Neural cell (in vitro differentiated cells): ENCODE measurements at regions not wholly inside any gene's neighbourhood (a gene's known extent, or its start where the extent isn't known, plus 50 kb on each side); places are given as distances from the start of the nearest gene placed in this dataset.

ENCODE experiments used
- H2AFZ ChIP-seq: fragments of 200-600, 300-800 bp; sonication (generic), shearing (Covaris generic); 2 replicates; pipeline ENCODE4 v1.6.0; 2014; ENCODE audit warnings: low read depth, mild to moderate bottlenecking, antibody characterized with exemption, low read length, moderate library complexity
- H3F3A ChIP-seq: fragments of 200-600 bp; shearing (Covaris generic); 2 replicates; pipeline ENCODE4 v1.6.1; 2016; ENCODE audit warnings: mild to moderate bottlenecking, moderate library complexity, mixed read lengths, antibody characterized with exemption, low read length; ENCODE audit not compliant: insufficient read depth, poor library complexity, severe bottlenecking
- H3K27ac ChIP-seq: fragments of 200-600, 300-800 bp; sonication (generic), shearing (Covaris generic); 2 replicates; pipeline ENCODE4 v1.5.1; 2014; ENCODE audit warnings: mild to moderate bottlenecking, low read length, moderate library complexity
- H3K27me3 ChIP-seq: fragments of 300-800, 200-600 bp; sonication (generic), shearing (Covaris generic); 2 replicates; pipeline ENCODE4 v1.6.0; 2014; ENCODE audit warnings: mild to moderate bottlenecking, low read depth, low read length, moderate library complexity; ENCODE audit not compliant: insufficient read depth
- H3K36me3 ChIP-seq: fragments of 300-800, 200-600 bp; sonication (generic), shearing (Covaris generic); 2 replicates; pipeline ENCODE4 v1.5.1; 2014; ENCODE audit warnings: mild to moderate bottlenecking, antibody characterized with exemption, low read length, moderate library complexity; ENCODE audit not compliant: insufficient read depth
- H3K4me2 ChIP-seq: fragments of 300-800, 200-600 bp; sonication (generic), shearing (Covaris generic); 2 replicates; pipeline ENCODE4 v1.6.0; 2014; ENCODE audit warnings: mild to moderate bottlenecking, low read length
- H3K4me3 ChIP-seq: fragments of 300-800, 200-600 bp; sonication (generic), shearing (Covaris generic); 2 replicates; pipeline ENCODE4 v1.5.1; 2014; ENCODE audit warnings: mild to moderate bottlenecking, low read length, moderate library complexity
- H3K79me2 ChIP-seq: fragments of 200-600 bp; shearing (Covaris generic); replicated peaks from 2 replicates; pipeline ENCODE4 v1.6.0; 2014; ENCODE audit warnings: mild to moderate bottlenecking, low read length, moderate library complexity; ENCODE audit not compliant: insufficient read depth
- H3K9ac ChIP-seq: fragments of 300-800, 200-600 bp; sonication (generic), shearing (Covaris generic); 2 replicates; pipeline ENCODE4 v1.6.1; 2016; ENCODE audit warnings: mild to moderate bottlenecking, low read length, mixed read lengths
- H3K9me2 ChIP-seq: fragments of 200-600 bp; shearing (Covaris generic); 2 replicates; pipeline ENCODE4 v1.6.1; 2016; ENCODE audit warnings: mild to moderate bottlenecking, low read length, mixed read lengths; ENCODE audit not compliant: insufficient read depth
- H3K9me3 ChIP-seq: fragments of 200-600, 300-800 bp; sonication (generic), shearing (Covaris generic); 2 replicates; pipeline ENCODE4 v1.6.1; 2016; ENCODE audit warnings: mild to moderate bottlenecking, mixed run types, low read length, moderate library complexity, mixed read lengths
- H4K20me1 ChIP-seq: fragments of 200-600 bp; shearing (Covaris generic); 2 replicates; pipeline ENCODE4 v1.6.1; 2016; ENCODE audit warnings: mild to moderate bottlenecking, mixed run types; ENCODE audit not compliant: insufficient read depth
- CTCF ChIP-seq: fragments of 450-650 bp; IDR thresholded peaks from 2 replicates; pipeline ENCODE4 v1.5.1; 2014; ENCODE audit warnings: antibody characterized with exemption, mild to moderate bottlenecking, moderate library complexity; ENCODE audit not compliant: poor library complexity, severe bottlenecking
- EP300 ChIP-seq: fragments of 450-650 bp; conservative IDR thresholded peaks from 2 replicates; pipeline ENCODE4 v1.6.1; 2014; ENCODE audit warnings: antibody characterized with exemption, mild to moderate bottlenecking, moderate library complexity; ENCODE audit not compliant: poor library complexity, severe bottlenecking
- EZH2 ChIP-seq: fragments of 200-600, 300-800 bp; shearing (Covaris generic), sonication (generic); IDR thresholded peaks from 2 replicates; pipeline ENCODE4 v1.6.1; 2014; ENCODE audit warnings: antibody characterized with exemption, low read length, borderline replicate concordance, mild to moderate bottlenecking; ENCODE audit not compliant: insufficient read depth, poor library complexity, severe bottlenecking
- MXI1 ChIP-seq: fragments of 450-650 bp; conservative IDR thresholded peaks from 2 replicates; pipeline ENCODE4 v1.6.1; 2014; ENCODE audit warnings: antibody characterized with exemption, mild to moderate bottlenecking; ENCODE audit not compliant: poor library complexity, severe bottlenecking
- POLR2AphosphoS5 ChIP-seq: IDR thresholded peaks from 2 replicates; pipeline ENCODE4 v1.6.1; 2012
- RAD21 ChIP-seq: fragments of 450-650 bp; conservative IDR thresholded peaks from 2 replicates; pipeline ENCODE4 v1.6.1; 2014; ENCODE audit warnings: antibody characterized with exemption, mild to moderate bottlenecking, moderate library complexity
- REST ChIP-seq: IDR thresholded peaks from 2 replicates; pipeline ENCODE4 v1.6.1; 2012; ENCODE audit warnings: borderline replicate concordance
- SMC3 ChIP-seq: fragments of 450-650 bp; conservative IDR thresholded peaks from 2 replicates; pipeline ENCODE4 v1.6.1; 2014; ENCODE audit warnings: antibody characterized with exemption, mild to moderate bottlenecking, moderate library complexity; ENCODE audit not compliant: poor library complexity
- TAF1 ChIP-seq: IDR thresholded peaks from 2 replicates; pipeline ENCODE4 v1.6.1; 2012; ENCODE audit warnings: low read depth

- Histone ChIP-seq H3K36me3 (no peaks in the 10 kb centered on the region), H3K4me3 (no peak overlapping the region), H3K9me3 (no peaks in the 10 kb centered on the region), H3K4me2 (no peak overlapping the region), H4K20me1 (no peaks in the 10 kb centered on the region), H3K27me3 (no peaks in the 10 kb centered on the region), H3K79me2 (no peaks in the 10 kb centered on the region), H3K9ac (no peak overlapping the region), H3F3A (no peaks in the 10 kb centered on the region), H2AFZ (no peak overlapping the region), H3K9me2 (no peaks in the 10 kb centered on the region), H3K27ac (no peak overlapping the region)
- TF ChIP-seq POLR2AphosphoS5 (no peak), CTCF (no peak), RAD21 (no peak), TAF1 (no peak), REST (no peak), EZH2 (no peak), MXI1 (no peak), EP300 (no peak), SMC3 (no peak)
These were observed 417.9 kb upstream of the C9orf72 start for GRCh38 chr9:27991221-27991620.

GRCh38 chr9:28001096-28001495 lies 427.8 kb upstream of the C9orf72 start:
- H3K79me2 ChIP-seq, result no peaks in the 10 kb centered on the region
- no peaks in the 10 kb centered on the region for H3F3A ChIP-seq
- H4K20me1 ChIP-seq, result no peaks in the 10 kb centered on the region
- H3K36me3 ChIP-seq, result no peaks in the 10 kb centered on the region
- TF ChIP-seq TAF1, result no peak
- no peak for TF ChIP-seq REST
- no peak for TF ChIP-seq MXI1
- TF ChIP-seq POLR2AphosphoS5, result no peak
- no peak overlapping the region for H2AFZ ChIP-seq
- no peak overlapping the region for H3K4me3 ChIP-seq
- H3K9ac ChIP-seq, result no peak overlapping the region
- H3K9me3 ChIP-seq, result no peaks in the 10 kb centered on the region
- no peaks in the 10 kb centered on the region for H3K27me3 ChIP-seq
- no peak overlapping the region for H3K4me2 ChIP-seq
- no peaks in the 10 kb centered on the region for H3K9me2 ChIP-seq
- no peak overlapping the region for H3K27ac ChIP-seq
